Neural crest cell (in vitro differentiated cells): ENCODE measurements at regions not wholly inside any gene's neighbourhood (a gene's known extent, or its start where the extent isn't known, plus 50 kb on each side); places are given as distances from the start of the nearest gene placed in this dataset.

Experiments
- DNase-seq: peaks from one replicate; pipeline ENCODE4 v3.0.0; 2021; ENCODE audit warnings: low read depth, mixed read lengths, low spot score
- H3K27ac Mint-ChIP-seq: one replicate; pipeline ENCODE4 v1.8.0; 2021; ENCODE audit warnings: mild to moderate bottlenecking, mixed read lengths; ENCODE audit not compliant: unreplicated experiment
- H3K27me3 Mint-ChIP-seq: 2 replicates; pipeline ENCODE4 v1.8.0; 2021; ENCODE audit warnings: low read depth, mild to moderate bottlenecking, mixed read lengths
- H3K36me3 Mint-ChIP-seq: 2 replicates; pipeline ENCODE4 v1.8.0; 2021; ENCODE audit warnings: low read depth, mild to moderate bottlenecking, mixed read lengths
- H3K4me1 Mint-ChIP-seq: 2 replicates; pipeline ENCODE4 v1.8.0; 2021; ENCODE audit warnings: mixed read lengths
- H3K4me3 Mint-ChIP-seq: one replicate; pipeline ENCODE4 v1.8.0; 2021; ENCODE audit warnings: mild to moderate bottlenecking, mixed read lengths
- H3K9me3 Mint-ChIP-seq: 2 replicates; pipeline ENCODE4 v1.8.0; 2021; ENCODE audit warnings: mixed read lengths
- TF ChIP-seq, protein P1 (sequence below): fragments of 200-600 bp; sonication (generic); conservative IDR thresholded peaks from 2 replicates; pipeline ENCODE4 v1.5.0; 2021; ENCODE audit warnings: antibody characterized with exemption, mild to moderate bottlenecking

DNA sequence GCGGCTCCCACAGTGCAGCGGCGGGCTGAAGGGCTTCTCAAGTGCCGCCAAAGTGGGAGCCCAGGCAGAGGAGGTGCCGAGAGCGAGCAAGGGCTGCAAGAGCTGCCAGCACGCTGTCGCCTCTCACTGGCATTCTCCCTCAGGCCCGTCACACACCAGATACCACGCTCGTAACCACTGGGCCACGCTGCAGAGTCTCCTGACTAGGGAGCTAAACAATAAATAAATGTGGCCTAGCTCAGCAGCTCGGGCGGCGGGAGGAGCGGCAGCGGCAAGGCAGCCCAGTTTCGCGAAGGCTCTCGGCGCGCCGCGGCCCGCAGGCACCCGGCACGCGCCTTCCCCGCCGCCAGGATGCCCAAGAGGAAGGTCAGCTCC, 55.9 kb upstream of the FAM174B start:
- Mint-ChIP-seq H3K9me3 (no peaks in the 10 kb centered on the region), H3K27ac (no peak overlapping the region), H3K4me1 (peaks cover 16% of the 10 kb centered on the region), H3K36me3 (no peaks in the 10 kb centered on the region), H3K27me3 (peaks cover 8% of the 10 kb centered on the region), H3K4me3 (no peak overlapping the region)
- DNase-seq: no peak
- TF ChIP-seq, protein P1, sequence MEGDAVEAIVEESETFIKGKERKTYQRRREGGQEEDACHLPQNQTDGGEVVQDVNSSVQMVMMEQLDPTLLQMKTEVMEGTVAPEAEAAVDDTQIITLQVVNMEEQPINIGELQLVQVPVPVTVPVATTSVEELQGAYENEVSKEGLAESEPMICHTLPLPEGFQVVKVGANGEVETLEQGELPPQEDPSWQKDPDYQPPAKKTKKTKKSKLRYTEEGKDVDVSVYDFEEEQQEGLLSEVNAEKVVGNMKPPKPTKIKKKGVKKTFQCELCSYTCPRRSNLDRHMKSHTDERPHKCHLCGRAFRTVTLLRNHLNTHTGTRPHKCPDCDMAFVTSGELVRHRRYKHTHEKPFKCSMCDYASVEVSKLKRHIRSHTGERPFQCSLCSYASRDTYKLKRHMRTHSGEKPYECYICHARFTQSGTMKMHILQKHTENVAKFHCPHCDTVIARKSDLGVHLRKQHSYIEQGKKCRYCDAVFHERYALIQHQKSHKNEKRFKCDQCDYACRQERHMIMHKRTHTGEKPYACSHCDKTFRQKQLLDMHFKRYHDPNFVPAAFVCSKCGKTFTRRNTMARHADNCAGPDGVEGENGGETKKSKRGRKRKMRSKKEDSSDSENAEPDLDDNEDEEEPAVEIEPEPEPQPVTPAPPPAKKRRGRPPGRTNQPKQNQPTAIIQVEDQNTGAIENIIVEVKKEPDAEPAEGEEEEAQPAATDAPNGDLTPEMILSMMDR: no peak

DNA sequence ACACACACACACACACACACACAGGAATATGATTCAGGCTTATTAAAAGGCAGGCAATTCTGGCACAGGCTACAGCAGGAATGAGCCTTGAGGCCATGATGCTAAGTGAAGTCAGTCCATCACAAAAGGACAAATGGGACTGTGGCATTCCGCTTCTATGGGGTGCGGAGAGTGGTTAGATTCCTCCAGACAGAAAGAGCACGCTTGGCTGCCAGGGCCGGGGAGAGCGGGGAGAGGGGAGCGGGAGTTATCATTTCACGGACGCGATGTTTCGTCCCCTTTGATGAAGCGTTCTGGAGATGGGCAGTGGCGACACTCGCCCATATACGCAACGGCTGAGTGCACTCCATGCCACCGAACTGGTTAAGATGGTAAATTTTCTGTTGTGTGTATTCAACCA, 58.5 kb upstream of the FAM174B start:
- Mint-ChIP-seq H3K27me3 (peaks cover 6% of the 10 kb centered on the region), H3K9me3 (peaks cover 3% of the 10 kb centered on the region), H3K36me3 (no peaks in the 10 kb centered on the region), H3K4me3 (peak overlapping the region; percentile 88), H3K4me1 (peaks cover 16% of the 10 kb centered on the region), H3K27ac (peak overlapping the region; percentile 76)
- TF ChIP-seq, protein P1: no peak
- no peak for DNase-seq

DNA sequence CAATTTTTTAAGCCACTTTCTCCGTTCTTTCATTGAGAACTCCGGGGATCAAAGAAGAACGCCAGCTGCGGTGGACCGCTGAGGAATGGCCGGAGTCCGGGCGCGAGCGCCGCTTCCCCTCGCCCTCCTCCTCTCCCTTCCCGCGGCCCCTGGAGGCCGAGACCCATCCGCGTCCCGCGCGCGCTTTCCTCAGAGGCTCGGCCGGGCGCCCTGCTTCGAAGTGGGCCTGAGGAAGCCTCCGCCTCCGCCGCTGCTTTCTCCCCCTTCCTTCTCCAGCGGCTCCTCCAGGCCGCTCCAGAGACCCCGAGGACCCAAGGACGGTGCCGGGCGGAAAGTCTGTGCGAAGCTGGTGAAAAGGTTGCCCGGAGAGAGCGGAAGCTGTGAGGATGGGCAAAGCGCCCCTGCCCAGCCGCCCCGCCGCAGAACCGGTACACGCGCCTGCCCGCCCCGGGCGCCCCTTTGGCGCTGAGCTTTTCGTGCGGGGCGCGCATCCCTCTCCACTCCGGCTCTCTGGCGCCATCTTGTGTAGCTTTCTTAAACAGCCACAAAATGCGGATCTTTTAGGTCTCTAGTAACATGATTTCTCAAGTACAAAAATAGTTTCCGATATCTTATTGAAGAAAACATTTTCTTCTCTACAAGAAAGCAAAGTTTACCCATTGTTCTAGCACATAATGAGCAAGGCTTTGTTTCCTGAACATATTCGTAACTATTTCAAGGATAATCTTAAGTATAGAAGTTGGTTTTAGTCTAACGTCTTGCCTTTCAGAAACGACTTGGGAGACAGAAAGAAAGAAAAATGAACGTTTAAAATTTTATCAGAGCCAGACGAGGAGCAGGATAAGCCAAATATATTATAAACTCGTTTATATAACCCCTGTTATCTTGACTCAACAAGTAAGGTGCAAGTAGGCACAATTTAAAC, 59.2 kb upstream of the FAM174B start:
- peaks cover 16% of the 10 kb centered on the region for H3K4me1 Mint-ChIP-seq
- peak; percentile 94 for DNase-seq
- TF ChIP-seq, protein P1: peak; percentile 97
- H3K36me3 Mint-ChIP-seq: no peaks in the 10 kb centered on the region
- peaks cover 3% of the 10 kb centered on the region for H3K9me3 Mint-ChIP-seq
- peak overlapping the region; percentile 85 for H3K27ac Mint-ChIP-seq
- H3K27me3 Mint-ChIP-seq: peaks cover 6% of the 10 kb centered on the region
- peak overlapping the region; percentile 88 for H3K4me3 Mint-ChIP-seq

GRCh38 chr15:92715758-92716157, 60.2 kb upstream of the FAM174B start:
- H3K4me3 Mint-ChIP-seq: peak overlapping the region; percentile 31
- peak overlapping the region; percentile 73 for H3K27ac Mint-ChIP-seq
- no peak for DNase-seq
- peaks cover 3% of the 10 kb centered on the region for H3K9me3 Mint-ChIP-seq
- H3K27me3 Mint-ChIP-seq: peaks cover 6% of the 10 kb centered on the region
- H3K4me1 Mint-ChIP-seq: peaks cover 16% of the 10 kb centered on the region
- no peaks in the 10 kb centered on the region for H3K36me3 Mint-ChIP-seq
- TF ChIP-seq, protein P1: no peak

- H3K27ac Mint-ChIP-seq: no peak overlapping the region
- peaks cover 11% of the 10 kb centered on the region for H3K36me3 Mint-ChIP-seq
- no peak for DNase-seq
- no peak overlapping the region for H3K4me3 Mint-ChIP-seq
- TF ChIP-seq, protein P1: no peak
- H3K27me3 Mint-ChIP-seq: peaks cover 6% of the 10 kb centered on the region
- H3K4me1 Mint-ChIP-seq: peaks cover 15% of the 10 kb centered on the region
- peaks cover 12% of the 10 kb centered on the region for H3K9me3 Mint-ChIP-seq
Observed at GRCh38 chr15:92719021-92719420, 63.4 kb upstream of the FAM174B start.
